Spleen (tissue), 7 donors: ENCODE measurements at regions not wholly inside any gene's neighbourhood (a gene's known extent, or its start where the extent isn't known, plus 50 kb on each side); places are given as distances from the start of the nearest gene placed in this dataset.

Experiments used
- POLR2AphosphoS5 ChIP-seq, 3 donors: sonication (generic); formaldehyde crosslinking; IDR thresholded peaks; one replicate each; pipeline ENCODE4 v1.5.1; 2017; ENCODE audit warnings: antibody characterized with exemption in 3 of 3
- TF ChIP-seq, protein P1 (sequence below), 11 experiments: fragments of 200-600 bp in 7 of 11; fragments of 450-650 bp in 4 of 11; sonication (generic) in 4 of 11; IDR thresholded peaks in 8 of 11; conservative IDR thresholded peaks in 3 of 11; 1 replicate in 7 of 11; 2 replicates in 4 of 11; pipeline versions ENCODE4 v1.4.0 to v1.8.0; 2016 to 2021; ENCODE audit warnings: antibody characterized with exemption in 11 of 11, inconsistent platforms in 4 of 11, mild to moderate bottlenecking in 1 of 11
- donor health status: DM: no; HTN: no; CAD: no; lungs with moderate emphysema.
- donor health status: DM: no; HTN: no; CAD: no.
- donor health status: DM: no; HTN: no; CAD: no.

DNA sequence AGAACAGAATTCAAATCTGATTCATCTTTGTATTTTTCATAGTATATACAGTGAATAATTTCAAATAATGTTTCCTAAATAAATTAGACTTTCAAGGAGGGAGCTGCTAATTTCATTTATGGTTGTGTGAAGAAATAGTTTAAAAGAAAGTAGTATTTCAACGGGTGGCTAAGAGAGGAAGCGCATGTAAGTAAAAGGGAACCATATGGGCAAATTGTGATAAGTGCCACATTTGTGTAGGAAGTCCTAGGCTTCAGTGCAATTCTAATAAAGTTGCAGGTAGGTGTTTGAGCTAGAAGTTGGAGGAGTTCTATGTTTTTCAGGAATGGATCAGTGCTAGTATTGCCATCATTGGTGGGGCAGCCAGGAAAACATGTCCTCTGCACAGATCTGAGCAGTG lies 178.8 kb upstream of the PRDM1 start:
- TF ChIP-seq, protein P1, sequence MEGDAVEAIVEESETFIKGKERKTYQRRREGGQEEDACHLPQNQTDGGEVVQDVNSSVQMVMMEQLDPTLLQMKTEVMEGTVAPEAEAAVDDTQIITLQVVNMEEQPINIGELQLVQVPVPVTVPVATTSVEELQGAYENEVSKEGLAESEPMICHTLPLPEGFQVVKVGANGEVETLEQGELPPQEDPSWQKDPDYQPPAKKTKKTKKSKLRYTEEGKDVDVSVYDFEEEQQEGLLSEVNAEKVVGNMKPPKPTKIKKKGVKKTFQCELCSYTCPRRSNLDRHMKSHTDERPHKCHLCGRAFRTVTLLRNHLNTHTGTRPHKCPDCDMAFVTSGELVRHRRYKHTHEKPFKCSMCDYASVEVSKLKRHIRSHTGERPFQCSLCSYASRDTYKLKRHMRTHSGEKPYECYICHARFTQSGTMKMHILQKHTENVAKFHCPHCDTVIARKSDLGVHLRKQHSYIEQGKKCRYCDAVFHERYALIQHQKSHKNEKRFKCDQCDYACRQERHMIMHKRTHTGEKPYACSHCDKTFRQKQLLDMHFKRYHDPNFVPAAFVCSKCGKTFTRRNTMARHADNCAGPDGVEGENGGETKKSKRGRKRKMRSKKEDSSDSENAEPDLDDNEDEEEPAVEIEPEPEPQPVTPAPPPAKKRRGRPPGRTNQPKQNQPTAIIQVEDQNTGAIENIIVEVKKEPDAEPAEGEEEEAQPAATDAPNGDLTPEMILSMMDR (IDR thresholded peaks at IDR 0.05 in 8 of 11, conservative IDR thresholded peaks at IDR 0.05 in 3 of 11), result no peak
- TF ChIP-seq POLR2AphosphoS5 (IDR thresholded peaks at IDR 0.05), result no peak
